ENCODE measurements at regions not wholly inside any gene's neighbourhood (a gene's known extent, or its start where the extent isn't known, plus 50 kb on each side); places are given as distances from the start of the nearest gene placed in this dataset.

- Histone ChIP-seq H3K36me3 (ENCODE audit: insufficient read depth, low read length) (no peaks in the 10 kb centered on the region), H3K4me1 (ENCODE audit: insufficient read depth, low read length) (no peaks in the 10 kb centered on the region), H3K9ac (ENCODE audit: low read depth, low read length) (no peak overlapping the region), H3K9me3 (ENCODE audit: control insufficient read depth, insufficient read depth, low read length) (no peaks in the 10 kb centered on the region)
Observed at GRCh38 chr3:106624154-106624553, 753.1 kb upstream of the CCDC54 start.

GRCh38 chr3:106628407-106628806 lies 748.8 kb upstream of the CCDC54 start:
- no peaks in the 10 kb centered on the region for H3K4me1 ChIP-seq (ENCODE audit: insufficient read depth, low read length)
- no peaks in the 10 kb centered on the region for H3K36me3 ChIP-seq (ENCODE audit: insufficient read depth, low read length)
- H3K9ac ChIP-seq (ENCODE audit: low read depth, low read length) = no peak overlapping the region
- H3K9me3 ChIP-seq (ENCODE audit: control insufficient read depth, insufficient read depth, low read length) = no peaks in the 10 kb centered on the region

DNA sequence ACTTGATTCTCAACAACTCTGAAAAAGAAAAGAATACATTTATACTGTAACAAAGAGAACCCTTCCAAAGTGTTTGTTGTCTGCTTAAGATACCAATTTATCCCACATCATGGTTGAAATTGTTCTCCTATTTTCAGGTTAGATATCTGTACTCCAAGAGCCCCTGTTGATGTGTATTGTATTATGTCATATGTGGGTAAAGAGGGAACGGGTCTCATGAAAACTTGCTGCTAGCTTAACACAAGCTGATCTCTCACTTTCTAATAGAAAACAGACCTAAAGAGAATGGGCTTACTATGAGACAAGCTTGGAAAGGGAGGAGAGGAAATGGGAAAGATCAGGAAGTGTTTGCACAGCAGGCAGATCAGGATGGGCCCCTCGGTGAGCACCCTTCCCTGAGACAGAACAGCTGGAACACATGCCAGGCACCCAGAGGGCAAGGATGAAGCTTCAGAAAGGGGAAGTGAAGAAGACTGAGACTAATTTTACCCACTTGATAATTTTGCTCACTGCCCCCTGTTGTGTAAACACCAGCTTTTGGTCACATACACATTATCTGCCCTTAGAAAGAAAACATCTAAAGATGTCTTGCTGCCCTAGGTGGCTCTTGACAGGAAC lies 747.9 kb upstream of the CCDC54 start:
- Histone ChIP-seq H3K9ac (ENCODE audit: low read depth, low read length) (no peak overlapping the region), H3K36me3 (ENCODE audit: insufficient read depth, low read length) (no peaks in the 10 kb centered on the region), H3K9me3 (ENCODE audit: control insufficient read depth, insufficient read depth, low read length) (no peaks in the 10 kb centered on the region), H3K4me1 (ENCODE audit: insufficient read depth, low read length) (no peaks in the 10 kb centered on the region)

GRCh38 chr3:106631373-106632108 lies 745.7 kb upstream of the CCDC54 start:
- no peaks in the 10 kb centered on the region for H3K9me3 ChIP-seq (ENCODE audit: control insufficient read depth, insufficient read depth, low read length)
- no peaks in the 10 kb centered on the region for H3K4me1 ChIP-seq (ENCODE audit: insufficient read depth, low read length)
- H3K36me3 ChIP-seq (ENCODE audit: insufficient read depth, low read length) = no peaks in the 10 kb centered on the region
- no peak overlapping the region for H3K9ac ChIP-seq (ENCODE audit: low read depth, low read length)

GRCh38 chr3:106635271-106635670 lies 742.0 kb upstream of the CCDC54 start:
- Histone ChIP-seq H3K36me3 (ENCODE audit: insufficient read depth, low read length) (no peaks in the 10 kb centered on the region), H3K9ac (ENCODE audit: low read depth, low read length) (no peak overlapping the region), H3K9me3 (ENCODE audit: control insufficient read depth, insufficient read depth, low read length) (no peaks in the 10 kb centered on the region), H3K4me1 (ENCODE audit: insufficient read depth, low read length) (no peaks in the 10 kb centered on the region)

- Histone ChIP-seq H3K4me1 (ENCODE audit: insufficient read depth, low read length) (no peaks in the 10 kb centered on the region), H3K9ac (ENCODE audit: low read depth, low read length) (no peak overlapping the region), H3K9me3 (ENCODE audit: control insufficient read depth, insufficient read depth, low read length) (no peaks in the 10 kb centered on the region), H3K36me3 (ENCODE audit: insufficient read depth, low read length) (no peaks in the 10 kb centered on the region)
Observed at GRCh38 chr3:106635826-106636225, 741.4 kb upstream of the CCDC54 start.

GRCh38 chr3:106640353-106640752 lies 736.9 kb upstream of the CCDC54 start:
- Histone ChIP-seq H3K36me3 (ENCODE audit: insufficient read depth, low read length) (no peaks in the 10 kb centered on the region), H3K4me1 (ENCODE audit: insufficient read depth, low read length) (no peaks in the 10 kb centered on the region), H3K9me3 (ENCODE audit: control insufficient read depth, insufficient read depth, low read length) (no peaks in the 10 kb centered on the region), H3K9ac (ENCODE audit: low read depth, low read length) (no peak overlapping the region)

DNA sequence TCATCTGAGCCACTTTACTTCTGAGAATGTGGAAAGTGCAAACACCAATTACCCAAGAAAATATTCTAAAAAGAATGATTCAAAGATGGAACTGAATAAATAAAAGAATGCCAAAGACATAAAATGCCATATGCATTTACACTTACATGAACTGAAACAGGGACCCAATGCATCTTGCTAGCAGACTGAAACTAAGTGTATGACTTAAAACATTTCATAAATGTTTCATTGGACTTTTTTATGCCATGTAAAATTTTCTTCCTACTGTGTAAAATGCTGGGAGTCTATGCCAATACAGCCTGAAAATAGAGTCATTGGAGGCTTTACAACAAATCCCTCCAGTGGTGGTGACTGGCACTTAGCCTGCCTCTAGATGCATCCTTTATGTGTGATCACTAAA lies 735.1 kb upstream of the CCDC54 start:
- Histone ChIP-seq H3K4me1 (ENCODE audit: insufficient read depth, low read length) (no peaks in the 10 kb centered on the region), H3K9me3 (ENCODE audit: control insufficient read depth, insufficient read depth, low read length) (no peaks in the 10 kb centered on the region), H3K36me3 (ENCODE audit: insufficient read depth, low read length) (no peaks in the 10 kb centered on the region), H3K9ac (ENCODE audit: low read depth, low read length) (no peak overlapping the region)

DNA sequence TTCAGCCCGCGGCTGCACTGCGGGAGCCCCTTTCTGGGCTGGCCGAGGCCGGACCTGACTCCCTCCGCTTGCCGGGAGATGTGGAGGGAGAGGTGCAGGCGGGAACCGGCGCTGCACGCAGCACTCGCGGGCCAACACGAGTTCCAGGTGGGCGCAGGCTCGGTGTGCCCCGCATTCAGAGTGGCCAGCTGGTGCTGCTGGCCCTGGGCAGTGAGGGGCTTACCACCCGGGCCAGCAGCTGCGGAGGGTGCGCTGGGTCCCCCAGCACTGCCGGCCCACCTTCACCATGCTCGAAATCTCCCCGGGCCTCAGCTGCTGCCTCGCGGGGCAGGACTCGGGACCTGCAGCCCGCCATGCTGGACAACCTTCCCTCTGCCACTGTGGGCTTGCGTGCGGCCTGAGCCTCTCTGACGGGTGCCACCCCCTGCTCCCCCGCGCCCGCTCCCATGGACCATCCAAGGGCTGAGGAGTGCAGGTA lies 733.5 kb upstream of the CCDC54 start:
- H3K9ac ChIP-seq (ENCODE audit: low read depth, low read length) = no peak overlapping the region
- no peaks in the 10 kb centered on the region for H3K36me3 ChIP-seq (ENCODE audit: insufficient read depth, low read length)
- H3K4me1 ChIP-seq (ENCODE audit: insufficient read depth, low read length) = no peaks in the 10 kb centered on the region
- H3K9me3 ChIP-seq (ENCODE audit: control insufficient read depth, insufficient read depth, low read length) = no peaks in the 10 kb centered on the region

- Histone ChIP-seq H3K9me3 (ENCODE audit: control insufficient read depth, insufficient read depth, low read length) (no peaks in the 10 kb centered on the region), H3K36me3 (ENCODE audit: insufficient read depth, low read length) (no peaks in the 10 kb centered on the region), H3K9ac (ENCODE audit: low read depth, low read length) (no peak overlapping the region), H3K4me1 (ENCODE audit: insufficient read depth, low read length) (no peaks in the 10 kb centered on the region)
Observed at GRCh38 chr3:106673926-106674569, 703.2 kb upstream of the CCDC54 start.

GRCh38 chr3:106675451-106675850 lies 701.8 kb upstream of the CCDC54 start:
- no peaks in the 10 kb centered on the region for H3K4me1 ChIP-seq (ENCODE audit: insufficient read depth, low read length)
- H3K9ac ChIP-seq (ENCODE audit: low read depth, low read length) = no peak overlapping the region
- no peaks in the 10 kb centered on the region for H3K9me3 ChIP-seq (ENCODE audit: control insufficient read depth, insufficient read depth, low read length)
- H3K36me3 ChIP-seq (ENCODE audit: insufficient read depth, low read length) = no peaks in the 10 kb centered on the region

- Histone ChIP-seq H3K36me3 (ENCODE audit: insufficient read depth, low read length) (no peaks in the 10 kb centered on the region), H3K9ac (ENCODE audit: low read depth, low read length) (no peak overlapping the region), H3K9me3 (ENCODE audit: control insufficient read depth, insufficient read depth, low read length) (no peaks in the 10 kb centered on the region), H3K4me1 (ENCODE audit: insufficient read depth, low read length) (0 out of 2 replicates have a peak, but pooled peaks cover 2% of the 10 kb centered on the region)
Observed at GRCh38 chr3:106678657-106679390, 698.4 kb upstream of the CCDC54 start.

- Histone ChIP-seq H3K9me3 (ENCODE audit: control insufficient read depth, insufficient read depth, low read length) (no peaks in the 10 kb centered on the region), H3K36me3 (ENCODE audit: insufficient read depth, low read length) (no peaks in the 10 kb centered on the region), H3K4me1 (ENCODE audit: insufficient read depth, low read length) (peaks cover 8% of the 10 kb centered on the region; the same call in 1 of the 2 replicates), H3K9ac (ENCODE audit: low read depth, low read length) (no peak overlapping the region)
Observed at GRCh38 chr3:106683953-106684620, 693.2 kb upstream of the CCDC54 start.

DNA sequence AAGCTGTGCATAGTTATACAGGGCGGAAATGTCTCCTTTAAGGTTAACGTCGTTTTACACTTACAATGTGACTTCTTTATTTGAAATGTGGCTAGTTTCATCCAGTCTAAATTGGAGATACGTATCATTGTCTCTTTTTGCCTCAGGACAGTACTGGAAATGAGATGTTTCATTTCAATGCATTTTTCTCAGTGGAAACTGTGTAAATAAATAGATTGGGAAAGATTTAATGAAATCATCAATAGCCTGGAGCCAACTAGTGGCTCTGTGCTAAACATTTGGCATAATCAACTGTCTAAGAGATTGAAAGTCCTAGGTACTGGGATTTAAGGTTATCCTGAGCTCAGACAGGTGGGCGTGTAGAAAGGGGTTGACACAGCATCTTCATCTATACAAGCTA lies 691.5 kb upstream of the CCDC54 start:
- H3K4me1 ChIP-seq (ENCODE audit: insufficient read depth, low read length) = peaks cover 8% of the 10 kb centered on the region; the same call in 1 of the 2 replicates
- no peaks in the 10 kb centered on the region for H3K36me3 ChIP-seq (ENCODE audit: insufficient read depth, low read length)
- no peaks in the 10 kb centered on the region for H3K9me3 ChIP-seq (ENCODE audit: control insufficient read depth, insufficient read depth, low read length)

More for the DNA sequence above, 691.5 kb upstream of the CCDC54 start:
- no peak overlapping the region for H3K9ac ChIP-seq (ENCODE audit: low read depth, low read length)

All from ES-I3 (cell line).